OCI-LY1 (cell line): ENCODE measurements at regions not wholly inside any gene's neighbourhood (a gene's known extent, or its start where the extent isn't known, plus 50 kb on each side); places are given as distances from the start of the nearest gene placed in this dataset.

ENCODE experiments used
- EZH2 ChIP-seq: fragments of 200-600 bp; sonication (generic), shearing (Covaris generic); IDR thresholded peaks from 2 replicates; pipeline ENCODE4 v1.8.0; 2017; ENCODE audit warnings: borderline replicate concordance, mixed run types, mild to moderate bottlenecking, antibody characterized with exemption, low read length, moderate library complexity, mixed read lengths
- TF ChIP-seq, protein P1 (sequence below): fragments of 200-600 bp; sonication (generic), shearing (Covaris generic); IDR thresholded peaks from 2 replicates; pipeline ENCODE4 v1.5.1; 2017; ENCODE audit warnings: mild to moderate bottlenecking, antibody characterized with exemption, low read length, moderate library complexity, mixed read lengths

GRCh38 chr17:45675012-45675411 lies 109.1 kb upstream of the CRHR1 start:
- TF ChIP-seq, protein P1, sequence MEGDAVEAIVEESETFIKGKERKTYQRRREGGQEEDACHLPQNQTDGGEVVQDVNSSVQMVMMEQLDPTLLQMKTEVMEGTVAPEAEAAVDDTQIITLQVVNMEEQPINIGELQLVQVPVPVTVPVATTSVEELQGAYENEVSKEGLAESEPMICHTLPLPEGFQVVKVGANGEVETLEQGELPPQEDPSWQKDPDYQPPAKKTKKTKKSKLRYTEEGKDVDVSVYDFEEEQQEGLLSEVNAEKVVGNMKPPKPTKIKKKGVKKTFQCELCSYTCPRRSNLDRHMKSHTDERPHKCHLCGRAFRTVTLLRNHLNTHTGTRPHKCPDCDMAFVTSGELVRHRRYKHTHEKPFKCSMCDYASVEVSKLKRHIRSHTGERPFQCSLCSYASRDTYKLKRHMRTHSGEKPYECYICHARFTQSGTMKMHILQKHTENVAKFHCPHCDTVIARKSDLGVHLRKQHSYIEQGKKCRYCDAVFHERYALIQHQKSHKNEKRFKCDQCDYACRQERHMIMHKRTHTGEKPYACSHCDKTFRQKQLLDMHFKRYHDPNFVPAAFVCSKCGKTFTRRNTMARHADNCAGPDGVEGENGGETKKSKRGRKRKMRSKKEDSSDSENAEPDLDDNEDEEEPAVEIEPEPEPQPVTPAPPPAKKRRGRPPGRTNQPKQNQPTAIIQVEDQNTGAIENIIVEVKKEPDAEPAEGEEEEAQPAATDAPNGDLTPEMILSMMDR: no peak
- TF ChIP-seq EZH2: no peak
